HG02938 (cell line): ENCODE measurements at regions not wholly inside any gene's neighbourhood (a gene's known extent, or its start where the extent isn't known, plus 50 kb on each side); places are given as distances from the start of the nearest gene placed in this dataset.

Experiments
- ATAC-seq: cut with Tn5 transposase; IDR thresholded peaks from one replicate; pipeline ENCODE4 v1.9.1; 2021; ENCODE audit warnings: mild to moderate bottlenecking, moderate library complexity; ENCODE audit not compliant: unreplicated experiment

DNA sequence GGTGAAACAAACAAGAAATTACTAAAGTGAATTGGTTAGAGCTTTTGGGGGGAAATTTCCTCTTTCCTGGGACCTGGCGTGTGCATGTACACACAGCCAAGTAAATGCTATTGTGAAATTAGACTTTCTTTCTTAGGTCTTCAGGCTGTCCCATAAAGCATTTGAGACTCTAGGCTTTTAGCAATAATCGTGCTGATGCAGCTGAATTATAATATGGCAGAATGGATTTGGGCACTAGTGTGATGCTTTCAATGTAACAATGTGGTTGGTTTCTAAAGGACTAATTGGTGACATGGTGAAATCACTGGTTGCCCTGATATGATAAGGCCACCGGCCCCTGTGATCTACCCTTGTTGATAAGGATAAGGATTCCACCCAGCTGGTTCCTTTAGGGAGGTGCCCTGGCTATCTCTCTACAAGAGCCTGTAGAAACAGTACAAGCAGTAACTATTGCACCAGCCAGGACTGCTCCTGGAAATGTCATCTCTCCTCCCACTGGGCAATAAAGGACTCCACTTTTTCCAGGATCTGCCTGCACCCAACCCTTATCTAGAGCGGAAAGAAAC is 164.1 kb downstream of the TFAP2A start:
- ATAC-seq = no peak

DNA sequence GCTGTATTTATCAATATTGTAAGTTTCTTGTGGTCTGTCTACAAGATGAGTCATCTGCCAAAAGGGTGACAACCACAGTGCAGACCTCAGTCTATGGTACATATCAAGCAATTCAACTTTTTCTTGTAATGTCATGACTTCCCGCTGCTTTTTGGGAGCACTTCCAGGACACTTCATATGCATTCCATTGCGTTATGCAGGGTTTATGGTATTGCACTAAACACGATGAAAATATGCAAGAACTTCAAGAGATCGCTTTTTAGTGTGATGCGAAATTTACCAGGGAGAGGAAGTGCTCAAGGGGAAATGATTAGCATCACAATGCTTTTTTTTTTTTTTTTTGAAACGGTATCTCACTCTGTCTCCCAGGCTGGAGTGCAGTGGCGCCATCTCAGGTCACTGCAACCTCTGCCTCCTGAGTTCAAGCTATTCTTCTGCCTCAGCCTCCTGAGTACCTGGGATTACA is 166.5 kb downstream of the TFAP2A start:
- no peak for ATAC-seq

DNA sequence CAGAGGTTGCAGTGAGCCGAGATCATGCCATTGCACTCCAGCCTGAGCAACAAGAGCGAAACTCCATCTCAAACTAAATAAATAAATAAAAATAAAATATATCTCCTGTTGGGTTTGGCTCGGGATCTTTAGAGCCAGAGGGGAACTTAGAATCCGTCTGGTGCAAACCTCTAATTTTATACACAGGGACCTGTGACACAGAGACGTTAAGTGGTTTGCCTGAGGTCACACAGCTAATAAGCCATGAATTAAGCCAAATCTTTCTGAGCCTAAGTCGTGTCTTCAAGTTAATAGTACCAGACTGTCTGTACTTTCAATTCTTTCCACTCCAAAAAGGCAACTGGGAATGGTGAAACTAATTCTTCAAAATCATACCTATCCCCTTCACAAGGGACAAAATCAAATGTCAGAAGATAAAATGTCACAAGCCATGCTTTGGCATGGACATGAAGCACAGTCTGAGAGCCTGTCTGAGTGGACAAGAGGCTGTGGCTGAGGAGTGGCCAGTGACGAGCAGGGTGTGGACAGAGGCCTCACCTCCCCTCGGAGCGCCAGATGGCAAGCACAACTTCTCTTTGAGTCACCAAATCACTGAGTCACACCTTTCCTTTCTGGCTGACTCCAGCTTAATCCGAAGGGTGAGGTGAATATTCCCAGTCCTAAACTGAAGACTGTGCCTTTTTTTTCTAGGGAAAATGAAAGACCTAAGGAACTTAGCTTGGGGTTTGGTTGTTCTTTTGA is 177.4 kb downstream of the TFAP2A start:
- ATAC-seq = no peak

DNA sequence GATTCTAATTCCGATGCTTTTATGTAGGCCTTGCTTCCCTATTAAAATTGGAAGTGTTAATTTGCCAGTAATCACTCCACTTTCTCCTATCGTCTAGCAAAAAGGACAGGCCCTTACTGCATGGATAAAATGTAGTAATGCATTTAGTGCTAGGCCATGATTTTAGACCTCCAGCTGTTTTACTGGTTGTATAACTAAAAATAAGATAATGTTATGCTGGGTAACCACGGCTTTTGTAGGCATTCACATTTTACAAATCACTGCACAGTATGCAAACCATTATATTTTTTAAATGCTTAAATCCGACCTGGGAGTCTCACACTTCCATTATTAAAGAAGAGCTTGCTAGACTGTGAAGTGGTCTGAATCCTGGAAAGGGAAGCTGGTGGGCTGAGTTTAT is 179.5 kb downstream of the TFAP2A start:
- no peak for ATAC-seq

DNA sequence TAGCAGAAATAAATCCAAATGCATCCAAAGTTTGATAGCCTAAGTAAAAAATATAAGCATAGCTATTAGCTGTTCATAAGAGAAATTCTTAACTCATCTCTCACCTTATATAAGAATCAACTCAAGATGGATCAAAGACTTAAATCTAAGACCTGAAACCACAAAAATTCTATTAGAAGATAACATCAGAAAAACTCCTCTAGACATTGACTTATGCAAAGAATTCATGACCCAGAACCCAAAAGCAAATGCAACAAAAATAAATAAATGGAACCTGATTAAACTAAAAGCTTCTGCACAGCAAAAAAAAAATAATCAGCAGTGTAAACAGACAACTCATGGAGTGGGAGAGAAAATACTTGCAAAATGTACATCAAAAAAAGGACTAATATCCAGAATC is 184.3 kb downstream of the TFAP2A start:
- ATAC-seq = no peak

DNA sequence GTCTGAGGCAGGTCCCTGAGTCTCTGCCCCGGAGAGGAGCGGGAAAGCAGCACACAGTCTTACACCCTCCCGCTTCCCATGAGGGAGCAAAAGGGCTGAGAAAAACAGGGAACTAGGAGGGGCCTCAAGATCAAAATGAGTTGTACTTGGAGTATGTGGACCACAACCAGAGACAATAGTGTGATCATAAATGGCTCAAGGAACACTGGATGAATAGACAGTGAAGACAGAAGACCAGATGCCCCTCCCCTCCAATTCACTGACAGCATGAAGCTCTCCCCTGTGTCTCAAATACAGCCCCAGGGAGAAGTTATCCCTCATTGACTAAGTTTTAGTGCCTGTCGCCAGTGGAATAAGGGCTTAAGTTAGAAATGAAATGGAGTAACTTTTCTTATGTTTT is 191.0 kb downstream of the TFAP2A start:
- ATAC-seq = no peak

DNA sequence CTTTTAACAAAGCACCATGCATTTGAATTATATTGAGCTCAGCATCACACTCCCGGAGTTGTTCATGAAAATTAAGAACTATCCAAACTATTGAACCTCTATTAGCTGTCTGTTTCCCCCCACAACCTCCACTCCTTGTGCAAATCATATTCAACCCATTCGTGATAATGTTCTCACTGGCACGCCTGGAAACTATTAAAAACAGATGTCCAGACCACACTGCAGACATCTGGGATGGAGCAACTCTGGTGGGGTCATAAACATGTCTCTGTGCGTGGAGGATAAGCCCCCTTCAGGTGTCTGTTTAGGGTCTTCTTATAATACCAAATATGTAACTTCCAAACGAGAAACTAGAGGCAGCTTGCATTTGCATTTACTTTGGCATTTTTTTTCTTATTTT is 193.7 kb downstream of the TFAP2A start:
- ATAC-seq = no peak

DNA sequence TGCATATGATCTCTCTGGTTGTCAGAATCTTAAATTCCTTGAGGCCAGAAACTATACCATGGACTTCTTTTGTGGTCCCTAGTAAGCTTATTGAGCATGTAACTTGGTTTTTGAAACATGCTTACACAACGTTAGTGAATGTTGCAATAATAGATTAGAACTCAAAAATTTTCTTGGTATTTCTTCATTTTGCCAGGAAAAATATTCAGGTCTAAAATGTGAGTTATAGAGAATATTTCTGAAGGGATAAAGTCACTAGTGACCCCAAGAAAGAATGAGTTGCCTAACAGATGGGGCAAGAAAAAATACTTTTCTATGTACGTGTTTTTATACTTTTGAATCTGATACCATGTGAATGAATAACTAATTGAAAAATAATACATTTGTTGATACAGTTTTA is 195.4 kb downstream of the TFAP2A start:
- no peak for ATAC-seq

DNA sequence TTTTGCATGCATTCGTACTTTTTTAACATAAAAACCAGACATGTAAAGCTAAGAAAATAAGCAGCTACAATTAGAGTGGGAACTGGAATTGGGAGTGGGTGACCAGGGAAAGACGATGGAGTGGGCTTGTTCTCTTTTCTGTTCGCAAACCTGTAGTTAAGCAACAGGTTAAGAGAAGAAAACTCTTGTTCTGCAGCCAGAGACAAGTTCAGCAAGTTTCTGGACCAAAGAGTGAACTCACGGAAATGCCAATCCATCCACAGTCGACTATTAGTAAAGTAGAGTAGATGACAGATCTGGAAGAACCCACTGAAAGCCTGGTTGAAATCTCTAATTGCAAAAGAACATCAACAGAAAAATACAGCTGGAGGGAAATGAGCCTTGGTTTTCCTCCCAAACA is 197.8 kb downstream of the TFAP2A start:
- no peak for ATAC-seq

DNA sequence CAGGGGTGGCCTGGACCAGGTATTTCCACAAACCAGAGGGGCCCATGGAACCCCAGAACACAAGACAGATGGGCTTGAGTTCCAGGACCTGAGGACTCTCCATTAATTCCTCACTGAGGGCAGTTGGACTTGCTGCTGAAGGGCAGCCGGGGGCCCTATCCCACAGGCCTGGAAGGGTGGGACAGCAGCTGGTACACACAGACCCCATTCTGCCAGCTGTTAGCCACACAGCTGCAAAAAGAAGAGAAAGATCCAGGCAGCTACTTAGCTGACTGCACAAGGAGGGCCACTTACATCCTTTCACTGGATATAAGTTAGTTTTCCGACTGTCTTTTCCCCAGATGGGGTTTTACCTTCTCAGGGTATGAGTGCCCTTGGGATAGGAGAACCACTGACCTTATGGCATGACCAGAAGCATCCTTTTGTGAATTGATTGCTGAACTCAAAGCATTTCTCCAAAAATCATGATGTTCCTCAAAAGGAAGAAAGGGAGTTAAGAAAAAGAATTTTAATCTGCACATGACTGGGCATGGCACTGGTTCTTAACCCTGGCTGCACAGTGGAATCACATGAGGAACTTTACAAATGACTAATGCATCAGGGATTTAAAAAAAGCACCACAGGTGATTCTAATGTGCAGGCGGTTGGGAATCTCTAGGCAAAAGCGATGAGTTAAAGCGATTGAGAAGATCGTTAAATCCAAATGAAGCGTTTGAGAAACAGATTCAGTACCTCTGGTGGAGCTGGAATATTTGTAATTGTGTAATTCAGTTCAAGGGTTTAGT is 199.4 kb downstream of the TFAP2A start:
- no peak for ATAC-seq

DNA sequence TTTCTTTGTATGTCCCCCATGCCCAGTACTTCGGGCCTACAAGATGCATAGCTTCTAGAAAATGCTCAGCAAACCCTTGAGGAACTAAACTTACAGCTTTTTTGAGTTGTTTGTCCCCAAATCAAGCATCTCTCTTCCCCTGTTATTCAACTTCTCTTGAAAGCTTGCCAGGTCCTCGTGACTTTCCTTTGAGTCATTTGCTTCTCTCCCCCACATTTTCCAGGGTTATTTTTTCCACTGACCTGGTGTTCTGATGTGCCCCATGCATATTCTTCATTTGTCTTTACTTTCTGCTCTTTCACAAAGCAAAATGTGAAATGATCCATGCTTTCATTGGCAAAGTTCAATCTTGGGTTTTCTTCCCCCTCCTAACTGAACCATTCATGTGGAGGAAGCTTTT is 204.8 kb downstream of the TFAP2A start:
- no peak for ATAC-seq

DNA sequence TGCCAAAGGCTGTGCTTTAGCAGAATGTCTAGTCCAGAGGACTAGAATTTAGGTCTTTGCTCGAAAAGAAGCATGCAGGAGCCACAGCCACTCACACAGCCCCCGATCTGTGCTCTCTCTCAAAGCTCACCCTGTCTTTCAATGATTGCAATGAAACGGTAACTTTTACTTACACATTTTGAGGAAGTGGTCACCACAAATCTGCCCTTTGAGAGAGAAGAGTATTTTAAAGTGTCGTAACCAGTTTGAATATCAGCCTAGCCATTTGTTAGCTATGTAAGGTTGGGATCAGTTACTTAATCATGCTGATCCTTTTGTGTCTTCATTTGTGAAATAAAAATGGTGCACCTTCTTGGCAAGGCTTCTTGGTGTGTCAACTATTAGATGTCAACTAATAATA is 209.0 kb downstream of the TFAP2A start:
- peak; percentile 85 for ATAC-seq

DNA sequence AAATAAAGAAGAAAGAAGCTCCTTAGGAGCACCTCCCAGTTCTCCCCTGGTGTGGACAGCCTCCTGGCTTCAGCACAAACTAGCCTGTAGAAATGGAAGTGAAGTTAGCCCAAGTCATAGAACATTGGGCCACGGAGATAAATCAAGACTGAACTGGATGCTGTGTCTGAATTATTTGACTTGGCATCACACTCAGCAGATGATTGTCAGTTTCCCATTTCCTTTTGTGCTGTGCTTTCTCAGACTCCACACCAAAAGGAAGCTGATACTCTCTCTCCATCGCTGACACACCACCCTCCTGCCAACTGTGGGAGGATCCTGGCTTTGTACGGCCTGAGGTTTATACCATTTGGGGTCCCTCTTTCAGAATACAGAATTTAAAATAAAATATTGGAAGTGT is 209.8 kb downstream of the TFAP2A start:
- ATAC-seq = no peak

DNA sequence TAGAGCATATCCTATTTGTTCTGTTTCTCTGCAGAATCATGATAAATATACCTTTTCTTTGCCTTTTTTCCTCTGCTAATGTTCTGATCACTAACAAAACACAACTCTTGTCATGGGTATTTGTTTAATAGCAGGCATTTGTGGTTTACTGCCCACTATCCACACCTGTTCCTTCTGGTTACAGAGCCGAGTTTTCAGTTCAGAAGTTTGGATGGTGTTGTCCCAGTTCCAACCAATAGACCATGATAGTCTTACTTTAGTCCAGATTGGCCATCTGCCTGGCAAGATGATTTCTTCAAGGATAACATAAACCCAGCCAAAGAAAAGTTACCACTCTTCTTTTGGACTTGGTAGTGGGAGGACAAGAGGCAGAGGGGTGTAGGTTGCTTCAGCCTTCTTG is 211.2 kb downstream of the TFAP2A start:
- no peak for ATAC-seq

DNA sequence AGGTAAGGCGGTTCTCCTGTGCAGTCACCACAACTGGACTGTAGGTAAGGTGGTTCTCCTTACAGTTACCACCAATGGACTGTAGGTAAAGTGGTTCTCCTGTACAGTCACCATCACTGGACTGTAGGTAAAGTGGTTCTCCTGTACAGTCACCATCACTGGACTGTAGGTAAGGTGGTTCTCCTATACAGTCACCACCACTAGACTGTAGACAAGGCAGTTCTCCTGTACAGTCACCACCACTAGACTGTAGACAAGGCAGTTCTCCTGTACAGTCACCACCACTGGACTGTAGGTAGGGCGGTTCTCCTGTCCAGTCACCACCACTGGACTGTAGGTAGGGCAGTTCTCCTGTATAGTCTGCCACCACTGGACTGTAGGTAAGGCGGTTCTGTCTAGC is 212.3 kb downstream of the TFAP2A start:
- ATAC-seq = no peak

DNA sequence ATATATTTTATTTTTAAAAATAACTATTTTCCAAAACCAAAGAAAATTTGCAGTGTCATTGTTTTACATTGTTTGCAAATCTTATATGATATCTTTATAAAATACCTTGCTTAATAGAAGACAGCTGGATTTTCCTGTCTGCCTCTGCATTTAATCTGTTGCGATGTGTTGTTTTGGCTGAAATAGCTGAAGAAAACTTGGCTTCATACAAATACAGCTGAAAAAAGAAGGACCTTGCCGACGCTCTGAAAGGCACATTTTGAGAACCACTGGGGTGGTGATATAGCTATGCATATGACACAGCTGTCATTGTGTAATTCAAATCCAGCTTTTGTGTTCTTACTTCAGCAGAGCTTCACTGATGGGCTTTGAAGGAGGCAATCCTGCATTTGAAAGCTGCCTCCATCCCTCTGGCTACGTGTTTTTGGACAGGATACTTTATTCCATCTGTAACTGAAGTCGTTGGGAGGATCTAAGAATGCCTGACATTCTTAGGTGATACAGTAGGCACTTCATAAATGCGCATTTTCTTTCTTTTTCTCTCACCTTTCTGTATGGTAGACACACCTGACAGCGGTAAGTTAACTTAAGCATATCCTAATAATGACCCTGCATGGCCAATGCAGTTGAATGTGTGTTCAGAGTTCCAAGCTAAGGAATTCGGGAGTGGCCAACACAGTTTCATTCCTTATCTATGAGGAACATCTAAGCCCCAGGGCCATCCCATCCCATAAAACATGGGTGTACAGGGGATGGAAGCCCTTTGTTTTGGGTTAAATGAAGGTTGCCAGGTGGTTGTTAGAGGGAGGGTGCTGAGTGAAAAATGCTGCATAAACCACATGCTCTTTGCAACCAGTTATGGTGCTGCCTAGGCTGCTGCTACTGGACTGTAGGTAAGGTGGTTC is 213.0 kb downstream of the TFAP2A start:
- ATAC-seq = no peak

DNA sequence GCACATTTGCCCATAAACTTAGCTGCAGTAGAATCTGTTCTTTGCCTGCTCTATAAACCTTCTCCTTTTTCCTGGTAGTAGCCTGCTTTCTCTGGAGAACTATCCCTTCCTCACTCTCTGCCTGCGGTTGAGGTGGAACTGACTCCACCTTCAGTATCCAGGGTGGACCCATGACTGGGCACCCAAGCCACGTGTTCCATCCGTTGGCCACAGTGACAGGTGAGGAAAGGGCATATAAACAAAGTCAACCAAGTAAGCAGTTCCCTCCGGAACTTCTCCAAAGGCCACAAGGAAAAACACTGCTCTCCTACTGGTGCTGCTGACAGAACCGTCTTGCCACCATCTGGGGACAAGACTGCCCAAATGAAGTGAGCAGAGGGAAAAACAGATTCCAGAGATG is 218.8 kb downstream of the TFAP2A start:
- no peak for ATAC-seq

DNA sequence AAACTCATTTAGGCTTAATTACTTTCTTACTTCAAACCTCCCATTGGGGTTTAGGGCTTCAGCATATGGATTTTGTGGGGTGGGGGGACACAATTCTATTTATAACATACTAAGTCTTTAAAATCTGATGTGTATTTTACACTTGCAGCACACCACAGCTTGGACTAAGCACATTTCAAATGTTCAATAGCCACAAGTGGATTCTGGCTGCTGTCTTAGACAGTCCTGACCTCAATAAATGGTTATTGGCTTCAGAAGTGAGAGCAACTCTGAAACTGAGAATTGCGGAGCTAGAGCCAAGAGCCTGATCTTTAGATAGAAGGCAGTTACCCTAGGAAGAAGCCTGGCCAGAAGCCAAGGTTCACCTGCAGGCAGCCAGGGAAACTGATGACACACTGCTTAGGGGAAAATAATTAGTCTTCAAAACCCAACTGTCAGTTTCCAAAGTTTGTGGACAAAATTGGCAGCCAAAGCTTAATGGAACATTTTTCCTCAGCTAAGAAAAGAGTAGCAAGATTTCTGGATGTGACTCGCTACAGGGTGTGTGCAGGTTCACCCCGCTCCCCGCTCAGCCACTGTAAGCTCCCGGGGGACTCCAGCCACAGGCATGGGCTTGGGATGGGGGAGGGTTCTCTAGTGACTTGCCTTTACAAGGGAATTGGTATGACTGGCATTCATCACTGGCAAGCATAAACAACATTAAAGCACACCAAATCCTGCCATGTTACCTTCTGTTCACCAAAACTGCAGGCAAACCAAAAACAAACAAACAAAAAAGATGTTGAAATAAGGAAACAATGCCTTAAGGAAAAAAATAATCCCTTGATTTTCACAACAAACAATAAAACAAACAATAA is 219.8 kb downstream of the TFAP2A start:
- no peak for ATAC-seq

DNA sequence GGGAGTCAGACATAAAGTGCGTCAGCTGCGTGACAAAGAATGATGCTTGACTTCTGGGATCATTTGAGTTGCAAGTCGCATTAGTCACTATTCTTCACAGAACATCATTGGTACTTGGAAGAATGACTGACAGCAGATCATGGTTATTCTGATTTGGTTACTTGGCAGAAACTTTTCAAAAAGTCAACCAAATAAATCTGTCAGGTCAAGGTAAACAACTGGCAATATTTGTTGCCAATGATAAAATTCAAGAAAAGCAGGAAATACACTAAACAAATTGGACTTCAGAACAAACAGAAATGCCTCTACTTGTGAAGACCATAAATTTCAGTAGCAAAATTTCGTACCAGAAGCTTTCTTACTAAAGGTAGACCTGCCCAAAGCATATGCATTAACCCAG is 221.6 kb downstream of the TFAP2A start:
- ATAC-seq = no peak

DNA sequence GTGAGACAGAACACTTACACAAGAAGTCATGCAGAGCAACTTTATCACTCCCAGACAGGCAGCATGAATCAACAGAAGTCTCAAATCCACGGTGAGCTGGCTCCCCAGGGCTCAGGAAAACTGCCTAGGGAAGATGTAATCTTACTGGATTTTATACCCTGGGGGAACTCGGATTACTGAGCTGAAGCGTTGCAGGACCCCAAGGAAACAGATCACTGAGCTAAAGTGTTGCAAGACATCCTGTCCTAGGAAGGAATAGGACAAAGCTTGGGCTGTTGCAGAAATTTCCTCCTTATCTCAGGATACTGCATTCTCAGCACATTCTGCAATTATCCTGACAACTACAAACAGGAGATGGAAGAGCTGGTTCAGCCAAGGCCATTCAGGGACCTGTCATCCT is 224.8 kb downstream of the TFAP2A start:
- ATAC-seq = no peak
